Activated CD8-positive, alpha-beta memory T cell treated with anti-CD3 and anti-CD28 coated beads, Interleukin-2, amount 50 U/mL, for 4 hours (primary cell): ENCODE measurements at regions not wholly inside any gene's neighbourhood (a gene's known extent, or its start where the extent isn't known, plus 50 kb on each side); places are given as distances from the start of the nearest gene placed in this dataset.
"Not testable (repeated sequence)": the region's sequence is repeated elsewhere in the genome, so short reads cannot be mapped to it uniquely, and the experiment has no call there.

Experiments
- DNase-seq: peaks from one replicate; pipeline ENCODE4 v3.0.0-alpha.2; 2020

DNA sequence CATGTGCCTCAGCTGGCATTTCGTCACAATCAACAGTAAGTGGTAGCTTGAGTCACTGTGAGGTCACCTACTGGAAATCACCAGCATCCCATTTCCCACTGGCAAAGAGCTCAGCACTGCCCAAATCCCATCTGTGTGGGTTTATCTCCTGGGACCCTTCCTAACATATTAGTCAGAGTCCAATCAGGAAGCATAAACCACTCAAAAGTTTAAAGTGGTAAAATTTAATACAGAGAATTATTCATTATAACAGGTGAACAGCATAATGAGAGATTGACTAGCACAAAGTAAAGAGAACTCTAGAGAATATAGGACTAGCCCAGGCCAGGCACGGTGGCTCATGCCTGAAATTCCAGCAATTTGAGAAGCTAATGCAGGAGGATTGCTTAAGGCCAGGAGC lies 107.1 kb upstream of the TP53BP2 start:
- not testable (repeated sequence) for DNase-seq

DNA sequence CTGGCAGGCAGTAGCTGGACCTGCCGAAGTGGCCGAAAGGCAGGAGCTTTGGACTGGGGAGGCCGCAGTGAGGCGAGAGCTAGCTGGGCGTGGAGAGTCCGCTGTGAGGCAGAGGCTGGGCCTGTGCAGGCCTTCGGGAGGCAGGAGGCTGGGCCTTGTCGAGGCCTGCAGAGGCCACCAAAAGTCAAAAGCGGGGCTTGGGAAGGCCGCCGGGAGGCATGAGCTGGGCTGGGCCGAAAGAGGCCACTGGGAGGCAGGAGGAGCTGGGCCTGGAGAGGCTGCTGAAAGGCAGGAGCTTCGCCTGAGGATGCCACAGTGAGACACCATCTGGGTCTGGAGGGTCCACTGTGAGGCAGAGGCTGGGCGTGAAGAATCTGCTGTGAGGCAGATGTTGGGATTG lies 105.8 kb upstream of the TP53BP2 start:
- not testable (repeated sequence) for DNase-seq

GRCh38 chr1:223949944-223950343 lies 104.2 kb upstream of the TP53BP2 start:
- not testable (repeated sequence) for DNase-seq

DNA sequence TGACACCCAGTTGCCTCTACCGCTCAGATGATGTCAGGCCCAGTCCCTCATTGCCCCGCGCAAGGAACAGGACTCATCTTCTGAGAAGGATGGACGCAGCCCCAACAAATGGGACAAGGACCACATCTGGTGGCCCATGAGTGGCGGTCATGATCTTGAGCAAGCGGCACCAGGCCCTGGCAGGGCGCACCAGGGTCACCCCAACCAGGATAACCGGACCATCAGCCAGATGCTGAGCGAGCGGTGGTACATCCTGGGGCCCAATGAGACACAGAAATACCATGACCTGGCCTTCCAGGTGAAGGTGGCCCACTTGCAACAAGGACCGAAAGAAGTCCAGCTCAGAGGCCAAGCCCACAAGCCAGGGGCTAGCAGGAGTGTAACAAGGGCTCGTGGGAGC lies 102.3 kb upstream of the TP53BP2 start:
- DNase-seq, result not testable (repeated sequence)

GRCh38 chr1:223936592-223936991 lies 90.8 kb upstream of the TP53BP2 start:
- DNase-seq, result not testable (repeated sequence)

DNA sequence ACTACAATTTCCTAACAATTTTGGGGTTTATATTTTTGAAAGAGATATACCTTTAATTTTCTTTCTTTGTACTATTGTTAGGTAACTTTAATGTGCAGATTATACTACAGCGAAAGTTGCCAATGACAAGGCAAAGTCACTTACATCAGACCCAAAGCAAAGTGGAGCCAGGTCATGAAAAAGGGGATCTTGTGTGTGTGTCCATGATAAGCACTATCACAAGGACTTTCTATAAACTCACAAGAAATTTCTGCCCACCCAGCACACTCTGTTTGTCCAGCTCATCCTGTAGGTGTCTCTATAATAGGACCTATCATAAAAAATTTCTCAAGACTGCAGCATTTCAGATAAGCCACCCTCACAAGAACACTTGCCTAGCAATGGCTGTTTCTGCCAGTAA lies 85.7 kb upstream of the TP53BP2 start:
- not testable (repeated sequence) for DNase-seq

DNA sequence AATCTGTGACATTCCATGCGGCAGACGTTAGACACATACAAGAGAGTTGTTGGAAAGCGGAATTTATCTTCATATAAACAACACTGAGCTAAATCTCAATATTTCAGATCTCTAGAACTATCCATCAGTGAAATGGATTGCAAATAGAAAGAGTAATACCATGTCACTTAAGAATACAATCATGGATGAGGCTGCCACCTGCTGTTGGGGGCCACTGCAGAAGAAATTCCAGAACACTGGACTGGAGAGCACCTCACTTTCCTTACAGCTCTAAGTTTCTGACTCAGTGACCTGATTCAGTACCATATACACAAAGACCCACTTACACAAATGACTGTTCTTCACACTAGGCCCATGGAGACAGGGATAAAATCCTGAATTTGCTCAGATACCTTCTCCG lies 75.1 kb upstream of the TP53BP2 start:
- not testable (repeated sequence) for DNase-seq

DNA sequence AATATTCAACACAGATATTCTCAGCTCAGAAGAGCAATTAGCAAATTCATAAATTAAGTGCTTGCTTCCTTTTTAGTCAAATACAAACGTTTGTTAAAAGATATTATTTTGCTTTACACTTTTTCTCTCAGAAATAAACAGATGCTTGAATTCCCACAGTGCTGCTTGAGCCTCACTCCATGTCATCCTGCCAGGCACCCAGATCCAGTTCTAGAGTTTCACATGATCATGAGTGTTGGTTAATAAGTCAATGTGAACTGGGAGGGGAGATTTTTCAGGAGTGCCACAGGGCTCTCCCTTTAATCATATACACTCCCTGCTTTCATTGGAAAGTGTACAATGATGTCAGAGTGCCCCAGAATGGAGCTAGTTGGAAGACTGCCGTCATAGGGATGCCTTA lies 69.7 kb upstream of the TP53BP2 start:
- not testable (repeated sequence) for DNase-seq

GRCh38 chr1:223913715-223914114 lies 68.0 kb upstream of the TP53BP2 start:
- DNase-seq, result not testable (repeated sequence)

GRCh38 chr1:223907943-223908587 lies 62.3 kb upstream of the TP53BP2 start:
- DNase-seq, result peak; percentile 18

DNA sequence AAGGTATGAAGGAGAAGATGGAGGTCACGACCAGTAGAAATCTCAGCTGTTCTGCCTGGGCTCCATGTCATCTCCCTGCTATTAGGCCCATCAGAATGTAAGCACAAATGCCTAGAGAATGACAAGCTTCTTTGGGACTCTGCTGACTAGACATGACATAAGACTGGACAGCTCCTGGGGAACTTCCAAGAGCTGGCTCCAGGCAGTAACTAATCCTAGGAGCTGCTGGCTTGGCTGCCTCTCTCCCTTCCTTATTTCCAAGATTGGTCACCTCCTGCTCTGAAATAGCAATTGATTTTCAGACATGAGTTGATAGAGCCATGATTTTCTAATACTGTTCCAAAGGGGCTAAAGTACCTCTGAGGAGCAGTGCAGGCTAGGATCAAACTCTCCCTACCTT lies 57.5 kb upstream of the TP53BP2 start:
- DNase-seq, result not testable (repeated sequence)

- not testable (repeated sequence) for DNase-seq
These were observed 54.0 kb upstream of the TP53BP2 start for GRCh38 chr1:223899775-223900174.

- DNase-seq, result not testable (repeated sequence)
These were observed 51.4 kb upstream of the TP53BP2 start for GRCh38 chr1:223897097-223897496.

GRCh38 chr1:223895950-223896349 lies 50.2 kb upstream of the TP53BP2 start:
- not testable (repeated sequence) for DNase-seq
